GM19099 (cell line): ENCODE measurements at regions not wholly inside any gene's neighbourhood (a gene's known extent, or its start where the extent isn't known, plus 50 kb on each side); places are given as distances from the start of the nearest gene placed in this dataset.

ENCODE experiments used
- POLR2A ChIP-seq: IDR thresholded peaks from 3 replicates; pipeline ENCODE4 v1.6.1; 2011; ENCODE audit warnings: low read depth; ENCODE audit not compliant: insufficient read length; ENCODE audit errors: extremely low read depth

GRCh38 chr22:48753752-48754517 is 1073.7 kb downstream of the BRD1 start:
- TF ChIP-seq POLR2A, result no peak

DNA sequence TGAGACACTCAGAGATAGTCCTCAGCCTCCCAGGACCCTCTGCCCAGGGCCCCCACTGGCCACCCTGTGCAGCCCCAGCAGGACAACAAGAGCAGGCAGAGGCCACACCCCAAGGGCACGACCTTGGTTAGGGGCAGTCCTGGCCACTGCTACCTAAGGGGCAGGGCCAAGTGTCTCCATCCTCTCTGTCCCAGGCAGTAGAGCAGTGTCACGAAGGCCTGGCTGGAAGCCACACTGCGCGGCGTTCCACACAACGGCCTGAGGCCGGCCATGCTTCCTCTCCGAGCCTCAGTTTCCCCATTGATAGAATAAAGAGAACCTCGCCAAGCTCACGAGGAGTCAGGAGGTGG is 1074.3 kb downstream of the BRD1 start:
- TF ChIP-seq POLR2A, result no peak

- TF ChIP-seq POLR2A, result no peak
Observed at GRCh38 chr22:48752451-48753380, 1075.0 kb downstream of the BRD1 start.

- TF ChIP-seq POLR2A, result no peak
Observed at GRCh38 chr22:48751539-48752437, 1075.9 kb downstream of the BRD1 start.

GRCh38 chr22:48750826-48751440 is 1076.7 kb downstream of the BRD1 start:
- TF ChIP-seq POLR2A, result no peak

- TF ChIP-seq POLR2A, result no peak
Observed at GRCh38 chr22:48750282-48750681, 1077.4 kb downstream of the BRD1 start.

DNA sequence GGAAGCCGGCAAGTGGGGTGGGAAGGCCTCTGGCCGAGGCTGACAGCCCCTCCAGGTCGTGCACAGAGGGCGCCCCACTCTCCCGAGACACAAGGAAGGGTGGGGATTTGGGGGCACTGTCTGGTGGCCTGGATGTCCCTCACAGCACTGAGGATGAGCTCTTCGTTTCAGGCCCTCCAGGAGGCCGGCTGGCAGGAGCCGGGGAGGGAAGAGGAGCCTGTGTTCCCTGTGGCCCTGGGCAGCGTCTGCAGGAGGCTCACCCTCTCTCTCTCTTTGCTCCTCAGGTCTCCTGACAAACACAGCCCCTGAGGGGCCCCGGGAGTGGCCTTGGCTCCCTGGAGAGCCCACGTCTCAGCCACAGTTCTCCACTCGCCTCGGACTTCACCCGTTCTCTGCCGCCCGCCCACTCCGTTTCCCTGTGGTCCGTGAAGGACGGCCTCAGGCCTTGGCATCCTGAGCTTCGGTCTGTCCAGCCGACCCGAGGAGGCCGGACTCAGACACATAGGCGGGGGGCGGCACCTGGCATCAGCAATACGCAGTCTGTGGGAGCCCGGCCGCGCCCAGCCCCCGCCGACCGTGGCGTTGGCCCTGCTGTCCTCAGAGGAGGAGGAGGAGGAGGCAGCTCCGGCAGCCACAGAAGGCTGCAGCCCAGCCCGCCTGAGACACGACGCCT is 1078.0 kb downstream of the BRD1 start:
- no peak for TF ChIP-seq POLR2A

DNA sequence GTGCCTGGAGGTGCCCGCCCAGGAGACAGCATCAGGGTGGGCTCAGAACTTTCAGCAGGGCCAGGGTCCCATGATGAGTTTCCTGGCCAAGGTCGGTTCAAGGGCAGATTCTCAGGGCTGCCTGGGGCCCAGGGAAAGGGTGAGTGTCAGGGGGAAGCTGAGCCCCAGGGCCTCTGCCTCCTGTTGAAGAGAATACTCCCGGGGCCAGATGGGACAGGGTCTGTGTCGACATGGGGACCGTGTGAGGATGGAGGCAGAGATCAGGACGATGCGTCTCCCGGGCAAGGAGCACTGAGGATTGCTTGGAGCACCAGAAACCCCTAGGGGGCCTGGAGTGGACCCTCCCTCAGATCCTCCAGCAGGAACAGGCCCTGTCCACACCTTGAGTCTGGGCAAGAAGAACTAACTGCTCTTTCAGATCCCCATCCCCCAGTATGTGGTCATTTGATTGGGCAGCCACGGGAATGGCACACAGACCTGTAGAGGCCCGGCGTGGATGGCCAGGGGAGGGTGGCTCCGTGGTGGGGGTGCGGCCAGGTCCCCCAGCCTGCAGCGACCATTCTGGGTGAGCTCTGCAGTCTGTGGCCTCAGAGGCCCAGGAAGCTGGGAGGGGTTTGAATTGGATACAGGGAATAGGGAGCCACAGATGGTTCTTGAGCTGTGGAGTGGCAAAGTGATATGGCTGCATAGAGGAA is 1078.7 kb downstream of the BRD1 start:
- no peak for TF ChIP-seq POLR2A

- TF ChIP-seq POLR2A, result no peak
Observed at GRCh38 chr22:48748113-48748859, 1079.4 kb downstream of the BRD1 start.

DNA sequence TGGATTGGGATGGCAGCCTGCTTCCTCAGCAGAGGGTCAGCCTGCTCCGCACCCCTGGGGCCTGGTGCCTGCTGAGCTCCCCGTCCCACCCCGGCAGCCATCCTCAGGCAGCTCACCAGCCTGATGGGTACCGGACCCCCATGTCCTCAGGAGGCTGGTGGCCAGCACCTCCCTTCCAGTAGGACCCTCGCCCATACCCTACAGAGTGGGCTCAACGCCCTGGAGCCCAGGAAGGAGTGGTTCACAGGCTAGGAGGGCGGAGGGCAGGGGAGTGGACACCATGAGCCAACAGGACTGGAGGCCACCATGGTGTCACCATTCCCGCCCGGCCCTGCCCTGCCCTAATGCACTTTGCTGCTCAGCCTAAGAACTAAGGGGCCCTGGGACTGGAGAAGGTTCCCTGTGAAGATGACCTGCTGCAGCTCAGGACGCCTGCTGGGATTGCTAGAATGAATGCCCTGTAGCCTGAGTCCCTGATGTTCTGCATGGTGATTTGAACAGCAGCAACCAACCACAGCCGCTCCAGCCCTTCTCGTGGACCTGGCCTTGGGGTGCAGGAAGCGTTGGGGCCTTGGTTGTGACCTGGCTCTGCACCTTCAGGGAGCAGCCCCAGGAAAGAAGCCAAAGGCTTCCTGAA is 1080.8 kb downstream of the BRD1 start:
- no peak for TF ChIP-seq POLR2A

GRCh38 chr22:48745842-48746788 is 1081.6 kb downstream of the BRD1 start:
- TF ChIP-seq POLR2A, result no peak

DNA sequence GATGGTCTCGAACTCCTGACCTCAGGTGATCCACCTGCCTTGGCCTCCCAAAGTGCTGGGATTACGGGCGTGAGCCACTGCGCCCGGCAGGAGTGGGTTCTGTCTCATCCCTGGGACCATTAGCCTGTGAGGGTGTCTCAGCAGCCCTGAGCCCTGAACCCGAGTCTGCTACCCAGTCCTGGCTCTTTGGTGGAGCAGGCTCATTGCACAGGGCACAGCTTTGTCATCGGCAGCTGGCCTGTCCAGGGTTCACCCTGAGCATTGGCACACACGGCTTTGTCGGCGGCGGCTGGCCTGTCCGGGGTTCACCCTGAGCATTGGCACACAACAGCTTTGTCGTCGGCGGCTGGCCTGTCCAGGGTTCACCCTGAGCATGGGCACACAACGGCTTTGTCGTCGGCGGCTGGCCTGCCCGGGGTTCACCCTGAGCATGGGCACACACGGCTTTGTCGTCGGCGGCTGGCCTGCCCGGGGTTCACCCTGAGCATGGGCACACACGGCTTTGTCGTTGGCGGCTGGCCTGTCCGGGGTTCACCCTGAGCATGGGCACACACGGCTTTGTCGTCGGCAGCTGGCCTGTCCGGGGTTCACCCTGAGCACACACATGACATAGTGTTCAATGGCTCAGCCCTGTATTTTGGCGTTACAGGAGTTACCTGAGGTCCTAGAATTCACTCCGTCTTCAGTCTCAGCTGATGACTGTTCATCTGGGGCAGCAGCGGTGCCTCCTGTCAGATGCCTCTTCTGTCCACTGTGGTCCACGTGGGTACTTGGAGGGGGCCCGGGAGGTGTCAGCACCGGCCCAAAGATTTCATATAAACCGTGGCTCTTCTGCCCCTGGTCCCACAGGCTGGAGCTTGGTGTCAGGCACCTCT is 1082.5 kb downstream of the BRD1 start:
- TF ChIP-seq POLR2A, result no peak
